Skin epidermis (tissue), 12 donors: ENCODE measurements at regions not wholly inside any gene's neighbourhood (a gene's known extent, or its start where the extent isn't known, plus 50 kb on each side); places are given as distances from the start of the nearest gene placed in this dataset.

Experiments
- H3K27ac ChIP-seq, 21 experiments: fragments of 200-600 bp; sonication (generic) in 11 of 21; one replicate each; pipeline ENCODE4 v1.5.0; 2020; ENCODE audit warnings: mild to moderate bottlenecking in 3 of 21, inconsistent platforms in 2 of 21, moderate library complexity in 2 of 21
- H3K4me3 ChIP-seq, 7 experiments: fragments of 200-600 bp; sonication (generic) in 2 of 7; one replicate each; pipeline ENCODE4 v1.5.0; 2020; ENCODE audit warnings: inconsistent platforms in 2 of 7, mild to moderate bottlenecking in 2 of 7, moderate library complexity in 1 of 7

- peak overlapping the region; percentile 3 to 36 (median 20) for H3K4me3 ChIP-seq
- peak overlapping the region in 10 of 21 experiments; percentile 4 to 64 (median 50) for H3K27ac ChIP-seq
Measured at GRCh38 chr2:129757915-129758783, 221.3 kb upstream of the RAB6C start.

- Histone ChIP-seq H3K27ac (peak overlapping the region in 10 of 21 experiments; percentile 4 to 64 (median 50)), H3K4me3 (peak overlapping the region; percentile 3 to 36 (median 20))
Measured at GRCh38 chr2:129758784-129759471, 220.5 kb upstream of the RAB6C start.

GRCh38 chr2:129759472-129760010, 219.9 kb upstream of the RAB6C start:
- Histone ChIP-seq H3K27ac (no peak overlapping the region), H3K4me3 (no peak overlapping the region)

- Histone ChIP-seq H3K4me3 (no peak overlapping the region), H3K27ac (no peak overlapping the region)
Measured at GRCh38 chr2:129760669-129761068, 218.8 kb upstream of the RAB6C start.

- H3K4me3 ChIP-seq: no peak overlapping the region
- H3K27ac ChIP-seq: no peak overlapping the region
Measured at GRCh38 chr2:129761569-129762021, 217.9 kb upstream of the RAB6C start.

GRCh38 chr2:129762386-129763189, 216.9 kb upstream of the RAB6C start:
- Histone ChIP-seq H3K4me3 (no peak overlapping the region), H3K27ac (no peak overlapping the region)

- H3K4me3 ChIP-seq: no peak overlapping the region
- no peak overlapping the region for H3K27ac ChIP-seq
Measured at GRCh38 chr2:129763190-129763846, 216.1 kb upstream of the RAB6C start.

- no peak overlapping the region for H3K27ac ChIP-seq
Measured at GRCh38 chr2:129763966-129764365, 215.5 kb upstream of the RAB6C start.

GRCh38 chr2:129764376-129765325, 214.8 kb upstream of the RAB6C start:
- Histone ChIP-seq H3K4me3 (no peak overlapping the region), H3K27ac (no peak overlapping the region)

More at GRCh38 chr2:129763966-129764365, 215.5 kb upstream of the RAB6C start:
- no peak overlapping the region for H3K4me3 ChIP-seq

GRCh38 chr2:129765326-129765677, 214.2 kb upstream of the RAB6C start:
- no peak overlapping the region for H3K4me3 ChIP-seq
- H3K27ac ChIP-seq: no peak overlapping the region

GRCh38 chr2:129765678-129766351, 213.7 kb upstream of the RAB6C start:
- H3K4me3 ChIP-seq: no peak overlapping the region
- H3K27ac ChIP-seq: no peak overlapping the region

GRCh38 chr2:129766374-129766993, 213.0 kb upstream of the RAB6C start:
- Histone ChIP-seq H3K27ac (no peak overlapping the region), H3K4me3 (no peak overlapping the region)

- Histone ChIP-seq H3K27ac (no peak overlapping the region), H3K4me3 (no peak overlapping the region)
Measured at GRCh38 chr2:129767346-129768035, 212.0 kb upstream of the RAB6C start.

GRCh38 chr2:129768036-129768386, 211.5 kb upstream of the RAB6C start:
- H3K4me3 ChIP-seq: no peak overlapping the region
- H3K27ac ChIP-seq: no peak overlapping the region

- no peak overlapping the region for H3K27ac ChIP-seq
Measured at GRCh38 chr2:129768485-129769184, 210.8 kb upstream of the RAB6C start.

More at GRCh38 chr2:129768485-129769184, 210.8 kb upstream of the RAB6C start:
- no peak overlapping the region for H3K4me3 ChIP-seq
